H9 (cell line): ENCODE measurements at regions not wholly inside any gene's neighbourhood (a gene's known extent, or its start where the extent isn't known, plus 50 kb on each side); places are given as distances from the start of the nearest gene placed in this dataset.

ENCODE experiments used
- DNase-seq: peaks from one replicate; pipeline ENCODE4 v3.0.0-alpha.2; 2017
- H2AFZ ChIP-seq: one replicate; pipeline ENCODE4 v1.6.1; 2013; ENCODE audit warnings: mild to moderate bottlenecking, low read length, control low read depth, moderate library complexity
- H2AK5ac ChIP-seq: 2 replicates; pipeline ENCODE4 v1.6.1; 2013; ENCODE audit warnings: low read length, control low read depth, mixed read lengths; ENCODE audit not compliant: insufficient read length
- H2BK120ac ChIP-seq: one replicate; pipeline ENCODE4 v1.6.1; 2013; ENCODE audit warnings: low read depth, mild to moderate bottlenecking, low read length, control low read depth, inconsistent platforms; ENCODE audit not compliant: poor library complexity, severe bottlenecking
- H2BK12ac ChIP-seq: 2 replicates; pipeline ENCODE4 v1.6.1; 2013; ENCODE audit warnings: low read length, control low read depth, mixed read lengths, low read depth; ENCODE audit not compliant: insufficient read length
- H2BK15ac ChIP-seq: 2 replicates; pipeline ENCODE4 v1.6.1; 2013; ENCODE audit warnings: low read depth, low read length, control low read depth
- H2BK20ac ChIP-seq: one replicate; pipeline ENCODE4 v1.6.1; 2013; ENCODE audit warnings: low read depth, mild to moderate bottlenecking, low read length, control low read depth, inconsistent platforms; ENCODE audit not compliant: poor library complexity, severe bottlenecking
- H2BK5ac ChIP-seq: 2 replicates; pipeline ENCODE4 v1.6.1; 2013; ENCODE audit warnings: low read length, control low read depth, mixed read lengths; ENCODE audit not compliant: insufficient read length
- H3K14ac ChIP-seq: 2 replicates; pipeline ENCODE4 v1.6.1; 2013; ENCODE audit warnings: low read length, control low read depth; ENCODE audit not compliant: insufficient read depth
- H3K18ac ChIP-seq: 2 replicates; pipeline ENCODE4 v1.6.1; 2013; ENCODE audit warnings: low read depth, mild to moderate bottlenecking, mixed read lengths, low read length, control low read depth; ENCODE audit not compliant: insufficient read length
- H3K23ac ChIP-seq: 2 replicates; pipeline ENCODE4 v1.6.1; 2013; ENCODE audit warnings: low read length, control low read depth, mixed read lengths, low read depth; ENCODE audit not compliant: insufficient read length
- H3K23me2 ChIP-seq: 2 replicates; pipeline ENCODE4 v1.6.1; 2013; ENCODE audit warnings: low read depth, mild to moderate bottlenecking, mixed read lengths, low read length, control low read depth; ENCODE audit not compliant: insufficient read length, poor library complexity, severe bottlenecking
- H3K27ac ChIP-seq: 2 replicates; pipeline ENCODE4 v1.5.1; 2013; ENCODE audit warnings: low read length, control low read depth, mixed read lengths, low read depth; ENCODE audit not compliant: insufficient read length
- H3K27me3 ChIP-seq: 2 replicates; pipeline ENCODE4 v1.6.1; 2013; ENCODE audit warnings: low read length, control low read depth, inconsistent platforms; ENCODE audit not compliant: insufficient read depth
- H3K4ac ChIP-seq: 2 replicates; pipeline ENCODE4 v1.6.1; 2013; ENCODE audit warnings: low read depth, mild to moderate bottlenecking, control low read depth, inconsistent platforms, low read length, moderate library complexity
- H3K4me1 ChIP-seq: 2 replicates; pipeline ENCODE4 v1.6.1; 2013; ENCODE audit warnings: low read length, control low read depth, inconsistent platforms; ENCODE audit not compliant: insufficient read depth
- H3K4me2 ChIP-seq: 2 replicates; pipeline ENCODE4 v1.6.1; 2013; ENCODE audit warnings: low read length, control low read depth, mixed read lengths; ENCODE audit not compliant: insufficient read length, insufficient read depth
- H3K56ac ChIP-seq: 2 replicates; pipeline ENCODE4 v1.6.1; 2013; ENCODE audit warnings: low read depth, mild to moderate bottlenecking, mixed read lengths, low read length, control low read depth; ENCODE audit not compliant: insufficient read length
- H3K79me1 ChIP-seq: 2 replicates; pipeline ENCODE4 v1.6.1; 2013; ENCODE audit warnings: low read depth, mild to moderate bottlenecking, moderate library complexity, low read length, control low read depth, inconsistent platforms; ENCODE audit not compliant: insufficient read depth, poor library complexity, severe bottlenecking
- H3K79me2 ChIP-seq: 2 replicates; pipeline ENCODE4 v1.6.1; 2013; ENCODE audit warnings: low read length, control low read depth, inconsistent platforms; ENCODE audit not compliant: insufficient read depth
- H3K9ac ChIP-seq: 2 replicates; pipeline ENCODE4 v1.6.1; 2013; ENCODE audit warnings: low read length, control low read depth, mixed read lengths; ENCODE audit not compliant: insufficient read length; ENCODE audit errors: extremely low read depth
- H3K9me3 ChIP-seq: one replicate; pipeline ENCODE4 v1.6.1; 2013; ENCODE audit warnings: low read depth, low read length, inconsistent platforms; ENCODE audit not compliant: control insufficient read depth
- H3T11ph ChIP-seq: one replicate; pipeline ENCODE4 v1.6.1; 2013; ENCODE audit warnings: mild to moderate bottlenecking, low read length, control low read depth, inconsistent platforms
- H4K20me1 ChIP-seq: one replicate; pipeline ENCODE4 v1.6.1; 2013; ENCODE audit not compliant: control insufficient read depth, insufficient read length, insufficient read depth
- H4K5ac ChIP-seq: 2 replicates; pipeline ENCODE4 v1.6.1; 2013; ENCODE audit warnings: low read depth, mild to moderate bottlenecking, mixed read lengths, low read length, control low read depth; ENCODE audit not compliant: insufficient read length
- H4K8ac ChIP-seq: replicated peaks from 2 replicates; pipeline ENCODE4 v1.6.1; 2013; ENCODE audit warnings: low read length, control low read depth, mixed read lengths, low read depth; ENCODE audit not compliant: insufficient read length
- H4K91ac ChIP-seq: 2 replicates; pipeline ENCODE4 v1.6.1; 2013; ENCODE audit warnings: low read depth, mild to moderate bottlenecking, moderate library complexity, mixed read lengths, low read length, control low read depth; ENCODE audit not compliant: insufficient read length
- H3K27ac Mint-ChIP-seq, 3 experiments: 2 replicates in 2 of 3; 3 replicates in 1 of 3; pipeline ENCODE4 v1.8.0; 2020 to 2021; ENCODE audit warnings: mixed read lengths in 3 of 3, mild to moderate bottlenecking in 1 of 3, moderate library complexity in 1 of 3
- H3K27me3 Mint-ChIP-seq: 2 replicates; pipeline ENCODE4 v1.8.0; 2021; ENCODE audit warnings: low read depth, mild to moderate bottlenecking, moderate library complexity, mixed read lengths
- H3K36me3 Mint-ChIP-seq, 3 experiments: 2 replicates in 2 of 3; 3 replicates in 1 of 3; pipeline ENCODE4 v1.8.0; 2020 to 2021; ENCODE audit warnings: low read depth in 3 of 3, mixed read lengths in 3 of 3; ENCODE audit not compliant: insufficient read depth in 1 of 3
- H3K4me1 Mint-ChIP-seq, 2 experiments: 2 replicates each; pipeline ENCODE4 v1.8.0; 2020; ENCODE audit warnings: mixed read lengths in 2 of 2
- H3K4me3 Mint-ChIP-seq, 2 experiments: 2 replicates in 1 of 2; 3 replicates in 1 of 2; pipeline ENCODE4 v1.8.0; 2020 to 2021; ENCODE audit warnings: mild to moderate bottlenecking in 2 of 2, mixed read lengths in 2 of 2, moderate library complexity in 1 of 2
- H3K9me3 Mint-ChIP-seq, 2 experiments: 2 replicates in 1 of 2; 3 replicates in 1 of 2; pipeline ENCODE4 v1.8.0; 2020; ENCODE audit warnings: mild to moderate bottlenecking in 2 of 2, mixed read lengths in 2 of 2, moderate library complexity in 1 of 2
- WGBS: extraction: QIAGEN DNeasy Blood & Tissue Kit; methylation state at CpG from one replicate; pipeline ENCODE4 v1.1.7; 2013; ENCODE audit warnings: missing lambda C conversion rate, low lambda C conversion rate, mixed read lengths; ENCODE audit not compliant: insufficient read length; ENCODE audit errors: extremely low coverage; 5-methylcytosine and 5-hydroxymethylcytosine counted together
- TF ChIP-seq, protein P1 (sequence below): fragments of 200-600 bp; sonication (generic); conservative IDR thresholded peaks from 3 replicates; pipeline ENCODE4 v1.8.0; 2021; ENCODE audit warnings: antibody characterized with exemption, mild to moderate bottlenecking

GRCh38 chr4:176968094-176968493, 175.4 kb upstream of the VEGFC start:
- no peak overlapping the region for H3K14ac ChIP-seq
- no peaks in the 10 kb centered on the region; the same call in 1 of the 2 replicates for H3K4me1 ChIP-seq
- H3K27me3 ChIP-seq, result no peaks in the 10 kb centered on the region
- no peak overlapping the region for H2BK5ac ChIP-seq
- peaks cover 0 to 5% of the 10 kb centered on the region in 2 experiments for H3K4me1 Mint-ChIP-seq
- no peak overlapping the region for H2AFZ ChIP-seq
- H4K20me1 ChIP-seq, result no peaks in the 10 kb centered on the region
- no peak overlapping the region for H4K8ac ChIP-seq
- no peak overlapping the region for H3T11ph ChIP-seq
- no peak overlapping the region for H2BK120ac ChIP-seq
- H3K23ac ChIP-seq, result no peak overlapping the region
- H3K18ac ChIP-seq, result no peak overlapping the region
- no peak overlapping the region for H4K91ac ChIP-seq
- no peaks in the 10 kb centered on the region for H3K9me3 Mint-ChIP-seq
- no peak overlapping the region for H3K4me2 ChIP-seq
- H2AK5ac ChIP-seq, result no peak overlapping the region
- H4K5ac ChIP-seq, result no peak overlapping the region
- H3K27ac Mint-ChIP-seq, result no peak overlapping the region
- H3K4ac ChIP-seq, result no peak overlapping the region
- no peak overlapping the region for H3K27ac ChIP-seq
- H3K23me2 ChIP-seq, result no peaks in the 10 kb centered on the region
- TF ChIP-seq, protein P1, sequence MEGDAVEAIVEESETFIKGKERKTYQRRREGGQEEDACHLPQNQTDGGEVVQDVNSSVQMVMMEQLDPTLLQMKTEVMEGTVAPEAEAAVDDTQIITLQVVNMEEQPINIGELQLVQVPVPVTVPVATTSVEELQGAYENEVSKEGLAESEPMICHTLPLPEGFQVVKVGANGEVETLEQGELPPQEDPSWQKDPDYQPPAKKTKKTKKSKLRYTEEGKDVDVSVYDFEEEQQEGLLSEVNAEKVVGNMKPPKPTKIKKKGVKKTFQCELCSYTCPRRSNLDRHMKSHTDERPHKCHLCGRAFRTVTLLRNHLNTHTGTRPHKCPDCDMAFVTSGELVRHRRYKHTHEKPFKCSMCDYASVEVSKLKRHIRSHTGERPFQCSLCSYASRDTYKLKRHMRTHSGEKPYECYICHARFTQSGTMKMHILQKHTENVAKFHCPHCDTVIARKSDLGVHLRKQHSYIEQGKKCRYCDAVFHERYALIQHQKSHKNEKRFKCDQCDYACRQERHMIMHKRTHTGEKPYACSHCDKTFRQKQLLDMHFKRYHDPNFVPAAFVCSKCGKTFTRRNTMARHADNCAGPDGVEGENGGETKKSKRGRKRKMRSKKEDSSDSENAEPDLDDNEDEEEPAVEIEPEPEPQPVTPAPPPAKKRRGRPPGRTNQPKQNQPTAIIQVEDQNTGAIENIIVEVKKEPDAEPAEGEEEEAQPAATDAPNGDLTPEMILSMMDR, result no peak
- H3K9me3 ChIP-seq, result no peaks in the 10 kb centered on the region
- H3K27me3 Mint-ChIP-seq, result no peaks in the 10 kb centered on the region
- no peak overlapping the region for H3K9ac ChIP-seq
- no peak overlapping the region for H2BK12ac ChIP-seq
- H2BK20ac ChIP-seq, result no peak overlapping the region
- no peak overlapping the region for H3K4me3 Mint-ChIP-seq
- no peaks in the 10 kb centered on the region for H3K36me3 Mint-ChIP-seq
- H3K79me2 ChIP-seq, result no peaks in the 10 kb centered on the region
- H2BK15ac ChIP-seq, result no peak overlapping the region
- H3K56ac ChIP-seq, result no peak overlapping the region
- no peaks in the 10 kb centered on the region for H3K79me1 ChIP-seq
- DNase-seq, result no peak
- WGBS, result no CpG with 5 or more reads among the region's 1 CpG
